HepG2 (cell line): ENCODE measurements at regions not wholly inside any gene's neighbourhood (a gene's known extent, or its start where the extent isn't known, plus 50 kb on each side); places are given as distances from the start of the nearest gene placed in this dataset.

Source experiments
- ATAC-seq: fragments of 200-7000 bp; cut with Tn5 transposase; 3 replicates; pipeline ENCODE4 v1.9.1; 2020; ENCODE audit warnings: mild to moderate bottlenecking, moderate library complexity
- BruUV-seq: library from RNA; stranded (reverse); fragments of 400-500 nt; replicated peaks from 2 replicates; lab custom pipeline; 2021; lab: Mats Ljungman, UMichigan
- CTCF ChIA-PET: fragments of 300-600 bp; formaldehyde crosslinking; extraction: SDS; loops from one replicate; lab custom pipeline; 2021; ENCODE audit warnings: low total read pairs, inconsistent platforms, low intra/inter-chr PET ratio; lab: Yijun Ruan, JAX
- POLR2A ChIA-PET: fragments of 350-600 bp; sonication (Branson Sonifier 250); formaldehyde crosslinking; loops from one replicate; lab custom pipeline; 2020; ENCODE audit warnings: antibody characterized with exemption, inconsistent platforms; lab: Yijun Ruan, JAX
- DNase-seq: peaks from one replicate; pipeline ENCODE4 v3.0.0-alpha.2; 2015; ENCODE audit warnings: low spot score
- FAIRE-seq: peaks from 3 replicates; lab custom pipeline; 2011; peaks lifted over from hg19 to GRCh38; lab: Jason Lieb, UNC
- H2AFZ ChIP-seq: one replicate; pipeline ENCODE4 v1.6.1; 2011; ENCODE audit warnings: low read length, inconsistent platforms
- H3K27ac ChIP-seq: fragments of 300-600 bp; 3 replicates; pipeline ENCODE4 v1.8.0; 2011; ENCODE audit warnings: mixed run types, mild to moderate bottlenecking, mixed read lengths, low read length, inconsistent platforms; ENCODE audit not compliant: insufficient read depth; ENCODE audit errors: extremely low read length
- H3K27me3 ChIP-seq, 2 experiments: fragments of 200-600 bp in 1 of 2; 2 replicates in 1 of 2; 3 replicates in 1 of 2; pipeline versions ENCODE4 v1.6.0 to v1.8.0; 2011; ENCODE audit warnings: low read length in 2 of 2, mild to moderate bottlenecking in 2 of 2, moderate library complexity in 2 of 2, inconsistent platforms in 1 of 2; ENCODE audit not compliant: insufficient read depth in 2 of 2, control insufficient read depth in 1 of 2
- H3K36me3 ChIP-seq, 2 experiments: fragments of 200-600 bp in 1 of 2; replicated peaks in 1 of 2; 2 replicates in 1 of 2; 3 replicates in 1 of 2; pipeline versions ENCODE4 v1.5.1 to v1.8.0; 2011; ENCODE audit warnings: low read length in 2 of 2, inconsistent platforms in 1 of 2; ENCODE audit not compliant: insufficient read depth in 2 of 2, control insufficient read depth in 1 of 2
- H3K4me1 ChIP-seq: 2 replicates; pipeline ENCODE4 v1.5.1; 2012; ENCODE audit warnings: low read length, inconsistent platforms; ENCODE audit not compliant: insufficient read depth
- H3K4me2 ChIP-seq: 2 replicates; pipeline ENCODE4 v1.6.0; 2011; ENCODE audit warnings: low read depth, low read length, inconsistent platforms
- H3K4me3 ChIP-seq, 3 experiments: fragments of 200-600 bp in 1 of 3; sonication (generic), shearing (Covaris generic) in 1 of 3; replicated peaks in 1 of 3; 2 replicates each; pipeline ENCODE4 v1.5.1; 2011 to 2016; ENCODE audit warnings: low read length in 3 of 3, inconsistent platforms in 2 of 3, low read depth in 2 of 3, mild to moderate bottlenecking in 2 of 3, control low read depth in 1 of 3, mixed read lengths in 1 of 3; ENCODE audit not compliant: insufficient read depth in 1 of 3
- H3K79me2 ChIP-seq: one replicate; pipeline ENCODE4 v1.6.1; 2011; ENCODE audit warnings: low read length, inconsistent platforms; ENCODE audit not compliant: insufficient read depth
- H3K9ac ChIP-seq: 2 replicates; pipeline ENCODE4 v1.6.0; 2011; ENCODE audit warnings: mild to moderate bottlenecking, low read depth, low read length, inconsistent platforms; ENCODE audit not compliant: insufficient read depth
- H3K9me3 ChIP-seq: 2 replicates; pipeline ENCODE4 v1.5.1; 2012; ENCODE audit warnings: mild to moderate bottlenecking, low read length
- H4K20me1 ChIP-seq: 2 replicates; pipeline ENCODE4 v1.6.0; 2011; ENCODE audit warnings: inconsistent platforms, mild to moderate bottlenecking, low read length, moderate library complexity; ENCODE audit not compliant: insufficient read depth
- NFRKB ChIP-seq: fragments of 450-650 bp; IDR thresholded peaks from 2 replicates; pipeline ENCODE4 v1.6.1; 2017
- PBX3 ChIP-seq: sonication (generic); formaldehyde crosslinking; IDR thresholded peaks from 2 replicates; pipeline ENCODE4 v1.8.1; 2023; ENCODE audit warnings: missing genetic modification reagents, inconsistent platforms, borderline replicate concordance
- TRIM24 ChIP-seq: sonication (generic); formaldehyde crosslinking; IDR thresholded peaks from 2 replicates; pipeline ENCODE4 v1.8.0; 2022; ENCODE audit warnings: mild to moderate bottlenecking, missing genetic modification reagents
- ZBTB25 ChIP-seq: IDR thresholded peaks from 2 replicates; pipeline ENCODE4 v1.6.1; 2018; ENCODE audit warnings: missing genetic modification reagents
- ZNF12 ChIP-seq: sonication (generic); formaldehyde crosslinking; IDR thresholded peaks from 2 replicates; pipeline ENCODE4 v1.5.0; 2020; ENCODE audit warnings: missing genetic modification reagents
- ZNF496 ChIP-seq: sonication (generic); formaldehyde crosslinking; IDR thresholded peaks from 2 replicates; pipeline ENCODE4 v1.8.1; 2023; ENCODE audit warnings: mild to moderate bottlenecking, moderate library complexity, missing genetic modification reagents; ENCODE audit not compliant: insufficient replicate concordance
- WGBS: methylation state at CpG from one replicate; pipeline ENCODE4 v1.1.6; 2017; ENCODE audit warnings: low lambda C conversion rate; 5-methylcytosine and 5-hydroxymethylcytosine counted together
- in situ Hi-C: cut with HindIII; loops from 2 replicates; pipeline ENCODE4 v1.10.0; 2017; ENCODE audit warnings: low pct_unique_long_range_greater_than_20kb; ENCODE audit not compliant: extremely low pct_ligation_motif_present
- intact Hi-C: fragments of 100-400 bp; cut with micrococcal nuclease; formaldehyde crosslinking; loops from one replicate; pipeline ENCODE4 v1.10.0; 2022; ENCODE audit not compliant: unreplicated experiment
- TF ChIP-seq, protein P1 (sequence below): IDR thresholded peaks from 2 replicates; pipeline ENCODE4 v1.6.1; 2016; ENCODE audit warnings: low read depth, control low read depth
- TF ChIP-seq, protein P2 (sequence below): sonication (generic); formaldehyde crosslinking; IDR thresholded peaks from 2 replicates; pipeline ENCODE4 v1.4.0; 2020; ENCODE audit warnings: missing genetic modification reagents; ENCODE audit errors: not compliant biosample characterization

DNA sequence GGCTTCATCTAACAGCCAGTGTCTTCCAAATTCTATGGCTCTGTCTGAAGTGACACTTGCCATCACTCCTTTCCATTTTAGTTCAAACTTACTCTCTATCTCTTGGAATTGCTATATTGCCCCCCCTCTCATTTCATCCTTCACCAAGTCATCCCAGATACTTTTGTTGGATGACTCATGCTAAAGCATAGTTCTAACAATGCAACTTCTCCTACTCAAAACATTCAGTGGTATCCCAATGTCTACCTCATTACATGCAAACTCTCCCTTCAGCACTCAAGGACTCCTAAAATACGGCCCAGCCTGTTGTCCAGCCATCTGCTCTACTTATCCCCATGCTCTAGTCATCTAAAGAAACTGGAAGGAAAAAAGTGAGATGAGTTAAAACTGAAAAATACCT, 171.6 kb downstream of the RASEF start:
- no peak overlapping the region for H3K4me3 ChIP-seq
- no peak overlapping the region for H3K9ac ChIP-seq
- no peak for TF ChIP-seq ZBTB25 (CRISPR knock-in tag)
- TF ChIP-seq, protein P1, sequence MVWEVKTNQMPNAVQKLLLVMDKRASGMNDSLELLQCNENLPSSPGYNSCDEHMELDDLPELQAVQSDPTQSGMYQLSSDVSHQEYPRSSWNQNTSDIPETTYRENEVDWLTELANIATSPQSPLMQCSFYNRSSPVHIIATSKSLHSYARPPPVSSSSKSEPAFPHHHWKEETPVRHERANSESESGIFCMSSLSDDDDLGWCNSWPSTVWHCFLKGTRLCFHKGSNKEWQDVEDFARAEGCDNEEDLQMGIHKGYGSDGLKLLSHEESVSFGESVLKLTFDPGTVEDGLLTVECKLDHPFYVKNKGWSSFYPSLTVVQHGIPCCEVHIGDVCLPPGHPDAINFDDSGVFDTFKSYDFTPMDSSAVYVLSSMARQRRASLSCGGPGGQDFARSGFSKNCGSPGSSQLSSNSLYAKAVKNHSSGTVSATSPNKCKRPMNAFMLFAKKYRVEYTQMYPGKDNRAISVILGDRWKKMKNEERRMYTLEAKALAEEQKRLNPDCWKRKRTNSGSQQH (CRISPR knock-in tag), result no peak
- no peak for TF ChIP-seq TRIM24 (CRISPR knock-in tag)
- TF ChIP-seq PBX3 (CRISPR knock-in tag), result no peak
- TF ChIP-seq, protein P2, sequence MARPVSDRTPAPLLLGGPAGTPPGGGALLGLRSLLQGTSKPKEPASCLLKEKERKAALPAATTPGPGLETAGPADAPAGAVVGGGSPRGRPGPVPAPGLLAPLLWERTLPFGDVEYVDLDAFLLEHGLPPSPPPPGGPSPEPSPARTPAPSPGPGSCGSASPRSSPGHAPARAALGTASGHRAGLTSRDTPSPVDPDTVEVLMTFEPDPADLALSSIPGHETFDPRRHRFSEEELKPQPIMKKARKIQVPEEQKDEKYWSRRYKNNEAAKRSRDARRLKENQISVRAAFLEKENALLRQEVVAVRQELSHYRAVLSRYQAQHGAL (CRISPR knock-in tag), result no peak
- no peak for TF ChIP-seq ZNF496 (CRISPR knock-in tag)
- no peak for TF ChIP-seq NFRKB
- no peak for TF ChIP-seq ZNF12 (CRISPR knock-in tag)
- H3K27ac ChIP-seq, result no peak overlapping the region
- ChIA-PET POLR2A (no interaction called here), CTCF (no interaction called here)
- no peak overlapping the region for H2AFZ ChIP-seq
- in situ Hi-C loops, result no loop called here
- no peaks in the 10 kb centered on the region for H3K4me1 ChIP-seq
- H3K27me3 ChIP-seq, result no peaks in the 10 kb centered on the region
- no peaks in the 10 kb centered on the region for H3K9me3 ChIP-seq
- ATAC-seq, result no peak
- no TSS peak for BruUV-seq
- H3K79me2 ChIP-seq, result no peaks in the 10 kb centered on the region
- intact Hi-C loops, result no loop called here
- 4% methylated on average over 1 of the region's 1 CpG for WGBS
- no peaks in the 10 kb centered on the region for H3K36me3 ChIP-seq
- FAIRE-seq, result no peak
- H4K20me1 ChIP-seq, result no peaks in the 10 kb centered on the region
- no peak for DNase-seq
- no peak overlapping the region for H3K4me2 ChIP-seq
